AG10803 (cell line): ENCODE measurements at regions not wholly inside any gene's neighbourhood (a gene's known extent, or its start where the extent isn't known, plus 50 kb on each side); places are given as distances from the start of the nearest gene placed in this dataset.
A peak's percentile ranks its signal among the peaks of the same experiment; 100 is the strongest.
"Not testable (repeated sequence)": the region's sequence is repeated elsewhere in the genome, so short reads cannot be mapped to it uniquely, and the experiment has no call there.

Experiments used
- DNase-seq: peaks from one replicate; pipeline ENCODE4 v3.0.0; 2010; ENCODE audit warnings: low read depth
- H3K4me3 ChIP-seq: 2 replicates; pipeline ENCODE4 v1.5.1; 2011; ENCODE audit warnings: mild to moderate bottlenecking, low read length, control low read depth
- CTCF ChIP-seq: conservative IDR thresholded peaks from 2 replicates; pipeline ENCODE4 v1.5.1; 2011; ENCODE audit warnings: mild to moderate bottlenecking, low read length, control low read depth, inconsistent platforms

- DNase-seq: no peak
- TF ChIP-seq CTCF: no peak
- H3K4me3 ChIP-seq: no peak overlapping the region
Observed at GRCh38 chr6:105539911-105540310, 137.0 kb upstream of the PREP start.

GRCh38 chr6:105537981-105538578 lies 135.2 kb upstream of the PREP start:
- DNase-seq: no peak
- TF ChIP-seq CTCF: no peak
- H3K4me3 ChIP-seq: no peak overlapping the region

- TF ChIP-seq CTCF: no peak
- DNase-seq: no peak
Observed at GRCh38 chr6:105536961-105537360, 134.1 kb upstream of the PREP start.

GRCh38 chr6:105533301-105533700 lies 130.4 kb upstream of the PREP start:
- no peak for DNase-seq
- no peak overlapping the region for H3K4me3 ChIP-seq
- no peak for TF ChIP-seq CTCF

More at GRCh38 chr6:105536961-105537360, 134.1 kb upstream of the PREP start:
- no peak overlapping the region for H3K4me3 ChIP-seq

DNA sequence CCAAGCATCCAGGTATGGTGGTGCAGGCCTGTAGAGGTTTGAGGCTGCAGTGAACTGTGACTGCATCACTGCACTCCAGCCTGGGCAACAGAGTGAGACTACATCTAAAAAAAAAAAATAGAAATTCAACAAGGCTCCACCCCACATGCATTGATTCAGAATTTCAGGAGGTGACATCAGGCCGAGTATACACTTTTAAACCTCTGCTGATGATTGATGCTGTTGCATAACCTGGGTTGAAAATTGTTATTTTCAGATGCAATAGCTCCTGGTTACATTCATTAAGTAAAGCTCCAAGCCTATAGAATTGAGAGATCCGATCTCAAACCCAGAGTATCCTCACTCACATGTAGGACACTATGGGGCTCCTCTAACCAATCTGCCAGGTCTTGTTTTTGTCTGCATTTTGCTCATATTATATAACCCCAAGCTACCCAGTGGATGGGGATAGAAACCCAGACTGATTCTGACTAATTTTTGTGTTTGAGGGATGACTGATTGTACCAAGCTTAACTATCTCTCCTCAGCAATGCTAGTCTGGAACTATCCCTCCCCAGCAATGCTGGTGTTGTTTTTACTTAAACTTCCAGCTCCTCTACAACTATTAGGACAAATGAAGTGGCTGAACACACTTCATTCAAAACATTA lies 123.5 kb upstream of the PREP start:
- H3K4me3 ChIP-seq: no peak overlapping the region
- TF ChIP-seq CTCF: no peak
- DNase-seq: no peak

- no peak for DNase-seq
- no peak overlapping the region for H3K4me3 ChIP-seq
- TF ChIP-seq CTCF: no peak
Observed at GRCh38 chr6:105522626-105523322, 119.9 kb upstream of the PREP start.

DNA sequence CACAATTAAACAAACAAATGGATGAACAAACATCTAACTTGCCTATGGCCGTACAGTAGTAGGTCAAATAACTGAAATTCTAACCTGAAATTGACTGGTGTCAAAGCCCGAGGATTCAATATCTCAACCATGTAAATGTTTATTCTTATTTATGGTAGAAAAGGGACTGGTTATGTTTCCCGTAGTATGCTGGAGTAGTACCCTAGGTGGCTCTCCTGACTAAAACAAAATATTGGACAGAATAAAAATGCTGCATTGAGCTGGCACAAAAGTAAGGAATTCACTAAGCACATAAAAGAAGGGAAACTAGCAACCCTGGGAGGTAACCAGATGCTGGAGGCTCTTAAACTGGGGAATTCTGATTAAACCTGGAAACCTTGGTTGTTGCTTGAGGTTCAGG lies 117.1 kb upstream of the PREP start:
- TF ChIP-seq CTCF: 0 out of 2 replicates have a peak, but pooled peaks have one; percentile 17
- peak; percentile 28 for DNase-seq
- H3K4me3 ChIP-seq: no peak overlapping the region

DNA sequence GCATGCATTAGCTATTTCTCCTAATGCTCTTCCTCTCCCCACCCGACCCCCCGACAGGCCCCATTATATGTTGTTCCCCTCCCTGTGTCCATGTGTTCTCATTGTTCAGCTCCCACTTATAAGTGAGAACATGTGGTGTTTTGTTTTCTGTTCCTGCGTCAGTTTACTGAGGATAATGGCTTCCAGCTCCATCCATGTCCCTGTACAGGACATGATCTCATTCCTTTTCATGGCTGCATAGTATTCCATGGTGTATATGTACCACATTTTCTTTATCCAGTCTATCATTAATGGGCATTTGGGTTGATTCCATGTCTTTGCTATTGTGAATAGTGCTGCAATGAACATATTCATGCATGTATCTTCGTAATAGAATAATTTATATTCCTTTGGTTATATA lies 116.1 kb upstream of the PREP start:
- H3K4me3 ChIP-seq, DNase-seq: not testable (repeated sequence)
